Calu3 (cell line): ENCODE measurements at regions not wholly inside any gene's neighbourhood (a gene's known extent, or its start where the extent isn't known, plus 50 kb on each side); places are given as distances from the start of the nearest gene placed in this dataset.

ENCODE experiments used
- BruUV-seq: library from RNA; stranded (reverse); fragments of 400-500 nt; replicated peaks from 2 replicates; lab custom pipeline; 2021; lab: Mats Ljungman, UMichigan
- CTCF ChIA-PET: fragments of 300-600 bp; sonication (Branson Sonifier 250); formaldehyde crosslinking; loops from one replicate; lab custom pipeline; 2022; ENCODE audit warnings: antibody characterized with exemption; lab: Charles Lee
- DNase-seq: peaks from one replicate; pipeline ENCODE4 v3.0.0; 2022
- H3K27ac Mint-ChIP-seq: one replicate; pipeline ENCODE4 v1.8.0; 2022; ENCODE audit warnings: mixed read lengths; ENCODE audit not compliant: unreplicated experiment
- H3K27me3 Mint-ChIP-seq: one replicate; pipeline ENCODE4 v1.8.0; 2022; ENCODE audit warnings: mixed read lengths; ENCODE audit not compliant: unreplicated experiment
- H3K36me3 Mint-ChIP-seq: one replicate; pipeline ENCODE4 v1.8.0; 2022; ENCODE audit warnings: mild to moderate bottlenecking, moderate library complexity, mixed read lengths; ENCODE audit not compliant: insufficient read depth, unreplicated experiment
- H3K4me1 Mint-ChIP-seq: one replicate; pipeline ENCODE4 v1.8.0; 2022; ENCODE audit warnings: mild to moderate bottlenecking, low read depth, mixed read lengths; ENCODE audit not compliant: unreplicated experiment
- H3K4me3 Mint-ChIP-seq: one replicate; pipeline ENCODE4 v1.8.0; 2022; ENCODE audit warnings: mild to moderate bottlenecking, low read depth, moderate library complexity, mixed read lengths; ENCODE audit not compliant: unreplicated experiment
- H3K9me3 Mint-ChIP-seq: one replicate; pipeline ENCODE4 v1.8.0; 2022; ENCODE audit warnings: low read depth, mixed read lengths; ENCODE audit not compliant: unreplicated experiment
- intact Hi-C: fragments of 100-400 bp; cut with micrococcal nuclease; formaldehyde crosslinking; loops from one replicate; pipeline ENCODE4 v1.10.0; 2022; ENCODE audit not compliant: unreplicated experiment
- TF ChIP-seq, protein P1 (sequence below): fragments of 200-600 bp; IDR thresholded peaks from one replicate; pipeline ENCODE4 v1.8.0; 2022; ENCODE audit warnings: antibody characterized with exemption; ENCODE audit not compliant: unreplicated experiment

DNA sequence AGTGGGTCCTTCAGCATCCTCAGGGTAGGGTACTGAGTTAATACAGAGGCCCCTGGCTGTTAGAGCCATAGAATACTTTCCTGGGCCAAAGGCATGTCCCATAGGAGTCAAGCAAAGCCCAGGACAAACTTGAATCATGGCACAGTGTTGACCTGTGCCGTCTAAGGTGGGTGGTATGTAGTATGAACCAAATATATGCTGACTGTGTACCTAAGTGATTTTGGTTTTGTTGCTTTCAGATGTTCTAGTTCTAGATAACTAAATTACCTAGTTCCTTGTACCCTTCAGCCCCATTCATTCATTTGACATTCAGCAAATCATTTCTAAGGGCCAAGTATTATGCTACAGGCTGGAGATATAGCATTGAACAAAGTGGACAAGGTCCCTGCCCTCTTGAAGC, 61.3 kb upstream of the GPRC5B start:
- BruUV-seq, result no TSS peak
- Mint-ChIP-seq H3K4me1 (no peaks in the 10 kb centered on the region), H3K4me3 (no peak overlapping the region), H3K36me3 (no peaks in the 10 kb centered on the region), H3K9me3 (no peaks in the 10 kb centered on the region), H3K27me3 (no peaks in the 10 kb centered on the region), H3K27ac (no peak overlapping the region)
- CTCF ChIA-PET, result no interaction called here
- TF ChIP-seq, protein P1, sequence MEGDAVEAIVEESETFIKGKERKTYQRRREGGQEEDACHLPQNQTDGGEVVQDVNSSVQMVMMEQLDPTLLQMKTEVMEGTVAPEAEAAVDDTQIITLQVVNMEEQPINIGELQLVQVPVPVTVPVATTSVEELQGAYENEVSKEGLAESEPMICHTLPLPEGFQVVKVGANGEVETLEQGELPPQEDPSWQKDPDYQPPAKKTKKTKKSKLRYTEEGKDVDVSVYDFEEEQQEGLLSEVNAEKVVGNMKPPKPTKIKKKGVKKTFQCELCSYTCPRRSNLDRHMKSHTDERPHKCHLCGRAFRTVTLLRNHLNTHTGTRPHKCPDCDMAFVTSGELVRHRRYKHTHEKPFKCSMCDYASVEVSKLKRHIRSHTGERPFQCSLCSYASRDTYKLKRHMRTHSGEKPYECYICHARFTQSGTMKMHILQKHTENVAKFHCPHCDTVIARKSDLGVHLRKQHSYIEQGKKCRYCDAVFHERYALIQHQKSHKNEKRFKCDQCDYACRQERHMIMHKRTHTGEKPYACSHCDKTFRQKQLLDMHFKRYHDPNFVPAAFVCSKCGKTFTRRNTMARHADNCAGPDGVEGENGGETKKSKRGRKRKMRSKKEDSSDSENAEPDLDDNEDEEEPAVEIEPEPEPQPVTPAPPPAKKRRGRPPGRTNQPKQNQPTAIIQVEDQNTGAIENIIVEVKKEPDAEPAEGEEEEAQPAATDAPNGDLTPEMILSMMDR, result no peak
- intact Hi-C loops, result no loop called here
- no peak for DNase-seq

DNA sequence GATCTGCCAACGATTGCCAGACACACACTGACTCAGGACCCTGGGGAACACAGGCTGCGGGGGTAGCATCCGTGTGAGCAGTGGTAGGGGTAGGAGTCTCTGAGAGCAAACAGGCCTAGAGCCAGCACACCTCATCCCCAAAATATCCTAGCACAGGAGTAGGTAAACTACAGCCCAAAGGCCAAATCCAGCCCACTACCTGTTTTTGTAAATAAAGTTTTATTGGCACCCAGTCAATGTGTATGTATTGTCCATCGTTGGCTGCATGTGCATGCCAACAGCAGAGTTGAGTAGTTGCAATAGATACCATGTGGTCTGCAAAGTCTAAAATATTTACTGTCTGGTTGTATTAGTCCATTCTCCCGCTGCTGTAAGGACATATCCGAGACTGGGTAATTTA, 55.5 kb upstream of the GPRC5B start:
- H3K36me3 Mint-ChIP-seq, result no peaks in the 10 kb centered on the region
- no peaks in the 10 kb centered on the region for H3K9me3 Mint-ChIP-seq
- no peak overlapping the region for H3K4me3 Mint-ChIP-seq
- no peak for DNase-seq
- H3K27me3 Mint-ChIP-seq, result no peaks in the 10 kb centered on the region
- TF ChIP-seq, protein P1, result no peak
- H3K27ac Mint-ChIP-seq, result no peak overlapping the region
- BruUV-seq, result no TSS peak
- intact Hi-C loops, result no loop called here
- H3K4me1 Mint-ChIP-seq, result no peaks in the 10 kb centered on the region
- CTCF ChIA-PET, result no interaction called here

DNA sequence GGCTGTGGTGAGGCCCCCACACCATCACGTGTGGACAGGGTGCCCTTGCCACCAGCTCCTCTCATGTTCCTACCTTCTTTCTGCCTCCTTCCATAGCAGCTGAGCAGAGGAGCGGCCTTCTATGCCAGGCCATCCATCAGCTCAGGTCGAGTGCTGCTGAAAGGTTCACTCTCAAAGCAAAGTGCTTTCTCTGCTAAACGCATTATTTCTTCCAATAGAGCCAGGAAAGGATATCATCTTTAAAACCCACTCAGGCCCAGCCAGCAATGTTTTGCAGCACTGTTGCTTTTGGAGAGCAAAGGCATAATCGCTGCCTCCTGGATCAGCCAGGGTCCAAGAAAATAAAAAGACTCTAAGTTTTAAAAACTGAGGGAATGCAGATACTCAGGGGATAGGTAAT, 54.9 kb upstream of the GPRC5B start:
- no peaks in the 10 kb centered on the region for H3K9me3 Mint-ChIP-seq
- TF ChIP-seq, protein P1, result no peak
- CTCF ChIA-PET, result no interaction called here
- no TSS peak for BruUV-seq
- no peak overlapping the region for H3K27ac Mint-ChIP-seq
- intact Hi-C loops, result no loop called here
- no peaks in the 10 kb centered on the region for H3K4me1 Mint-ChIP-seq
- H3K27me3 Mint-ChIP-seq, result no peaks in the 10 kb centered on the region
- no peak for DNase-seq
- no peaks in the 10 kb centered on the region for H3K36me3 Mint-ChIP-seq
- no peak overlapping the region for H3K4me3 Mint-ChIP-seq

DNA sequence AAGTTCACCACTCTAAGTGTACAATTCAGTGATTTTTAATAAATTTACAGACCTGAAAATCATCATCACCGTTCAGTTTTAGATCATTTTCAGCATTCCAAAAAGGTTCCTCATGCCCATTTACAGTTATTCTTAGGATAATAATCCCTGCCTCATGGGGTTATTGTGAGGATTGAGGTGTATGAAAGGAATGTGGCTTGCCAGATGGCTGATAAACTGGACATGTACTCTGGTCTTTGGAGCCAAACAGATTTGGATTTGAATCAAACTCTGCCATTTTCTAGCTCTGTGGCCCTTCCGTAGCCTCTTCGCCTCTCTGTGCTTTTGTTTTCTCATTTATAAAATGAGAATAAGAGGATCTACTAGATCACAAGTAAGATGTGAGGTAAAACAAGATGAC, 53.9 kb upstream of the GPRC5B start:
- H3K4me3 Mint-ChIP-seq, result no peak overlapping the region
- intact Hi-C loops, result no loop called here
- CTCF ChIA-PET, result no interaction called here
- H3K9me3 Mint-ChIP-seq, result no peaks in the 10 kb centered on the region
- no TSS peak for BruUV-seq
- TF ChIP-seq, protein P1, result no peak
- H3K36me3 Mint-ChIP-seq, result no peaks in the 10 kb centered on the region
- no peak for DNase-seq
- H3K27ac Mint-ChIP-seq, result no peak overlapping the region
- H3K4me1 Mint-ChIP-seq, result no peaks in the 10 kb centered on the region
- peaks cover 8% of the 10 kb centered on the region for H3K27me3 Mint-ChIP-seq

DNA sequence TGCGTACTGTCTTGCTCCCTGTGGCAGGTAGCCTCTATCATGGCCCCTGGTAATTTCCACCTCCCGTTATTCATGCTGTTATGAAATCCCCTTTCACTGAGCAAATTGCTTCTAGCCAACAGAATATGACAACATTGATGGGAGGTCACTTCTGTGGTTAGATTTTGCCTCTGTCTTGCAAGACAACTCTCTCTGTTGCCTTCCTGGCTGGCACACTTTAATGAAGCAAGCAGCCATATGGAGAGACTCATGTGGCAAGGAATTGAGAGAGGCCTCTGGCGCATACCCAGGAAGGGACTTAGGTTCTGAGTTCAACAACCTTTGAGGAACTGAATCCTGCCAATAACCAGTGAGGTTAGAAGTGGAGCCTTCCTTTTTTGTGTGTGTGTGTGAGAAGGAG, 51.8 kb upstream of the GPRC5B start:
- no TSS peak for BruUV-seq
- TF ChIP-seq, protein P1, result no peak
- H3K27me3 Mint-ChIP-seq, result peaks cover 29% of the 10 kb centered on the region
- H3K9me3 Mint-ChIP-seq, result no peaks in the 10 kb centered on the region
- CTCF ChIA-PET, result no interaction called here
- intact Hi-C loops, result no loop called here
- H3K4me3 Mint-ChIP-seq, result no peak overlapping the region
- H3K36me3 Mint-ChIP-seq, result no peaks in the 10 kb centered on the region
- H3K4me1 Mint-ChIP-seq, result no peaks in the 10 kb centered on the region
- no peak for DNase-seq
- no peak overlapping the region for H3K27ac Mint-ChIP-seq
